NCI-H187 treated with DMSO at 0.1 percent for 48 hours (cell line): ENCODE measurements at regions not wholly inside any gene's neighbourhood (a gene's known extent, or its start where the extent isn't known, plus 50 kb on each side); places are given as distances from the start of the nearest gene placed in this dataset.

Experiments used
- DNase-seq: peaks from one replicate; lab custom pipeline; 2025; lab: John Stamatoyannopoulos, UW

- no peak for DNase-seq
These were observed 117.4 kb upstream of the LPP start for GRCh38 chr3:188036375-188037194.

- DNase-seq: no peak
These were observed 116.7 kb upstream of the LPP start for GRCh38 chr3:188037195-188037718.

- DNase-seq: no peak
These were observed 115.9 kb upstream of the LPP start for GRCh38 chr3:188037965-188038581.

GRCh38 chr3:188041193-188041592 lies 112.8 kb upstream of the LPP start:
- no peak for DNase-seq

GRCh38 chr3:188041895-188042294 lies 112.1 kb upstream of the LPP start:
- no peak for DNase-seq

GRCh38 chr3:188042466-188042865 lies 111.5 kb upstream of the LPP start:
- no peak for DNase-seq

GRCh38 chr3:188043891-188044290 lies 110.1 kb upstream of the LPP start:
- no peak for DNase-seq

GRCh38 chr3:188046561-188047211 lies 107.3 kb upstream of the LPP start:
- no peak for DNase-seq

- DNase-seq: no peak
These were observed 106.4 kb upstream of the LPP start for GRCh38 chr3:188047536-188047935.

- no peak for DNase-seq
These were observed 104.1 kb upstream of the LPP start for GRCh38 chr3:188049606-188050530.

GRCh38 chr3:188051801-188052168 lies 102.2 kb upstream of the LPP start:
- DNase-seq: no peak

- no peak for DNase-seq
These were observed 101.6 kb upstream of the LPP start for GRCh38 chr3:188052169-188053035.

- no peak for DNase-seq
These were observed 101.0 kb upstream of the LPP start for GRCh38 chr3:188053036-188053340.

- DNase-seq: no peak
These were observed 100.1 kb upstream of the LPP start for GRCh38 chr3:188053710-188054380.

- DNase-seq: no peak
These were observed 99.4 kb upstream of the LPP start for GRCh38 chr3:188054541-188054940.

- no peak for DNase-seq
These were observed 98.6 kb upstream of the LPP start for GRCh38 chr3:188055388-188055787.

- DNase-seq: no peak
These were observed 96.8 kb upstream of the LPP start for GRCh38 chr3:188057124-188057523.

GRCh38 chr3:188058569-188059184 lies 95.3 kb upstream of the LPP start:
- no peak for DNase-seq

GRCh38 chr3:188059351-188059750 lies 94.6 kb upstream of the LPP start:
- DNase-seq: no peak

GRCh38 chr3:188060264-188060835 lies 93.6 kb upstream of the LPP start:
- no peak for DNase-seq
